H1 (cell line): ENCODE measurements at regions not wholly inside any gene's neighbourhood (a gene's known extent, or its start where the extent isn't known, plus 50 kb on each side); places are given as distances from the start of the nearest gene placed in this dataset.

Source experiments
- CTCF ChIA-PET: fragments of 300-600 bp; sonication (Branson Sonifier 250); formaldehyde crosslinking; loops from one replicate; lab custom pipeline; 2021; ENCODE audit not compliant: partially characterized antibody; lab: Charles Lee
- POLR2A ChIA-PET: fragments of 300-600 bp; sonication (Branson Sonifier 250); formaldehyde crosslinking; loops from one replicate; lab custom pipeline; 2021; ENCODE audit warnings: inconsistent platforms; ENCODE audit not compliant: partially characterized antibody; lab: Charles Lee
- DNase-seq, 2 experiments: peaks; one replicate each; pipeline versions ENCODE4 v3.0.0 to v3.0.0-alpha.2; 2010 to 2022; ENCODE audit warnings: low spot score in 2 of 2, low read depth in 1 of 2, mixed read lengths in 1 of 2
- FAIRE-seq: peaks from 2 replicates; lab custom pipeline; 2011; peaks lifted over from hg19 to GRCh38; lab: Jason Lieb, UNC
- H2AFZ ChIP-seq: 2 replicates; pipeline ENCODE4 v1.8.1; 2012; ENCODE audit warnings: low read length, inconsistent platforms
- H2AK5ac ChIP-seq: 2 replicates; pipeline ENCODE4 v1.6.1; 2013; ENCODE audit warnings: low read depth, low read length
- H2BK120ac ChIP-seq: replicated peaks from 2 replicates; pipeline ENCODE3; 2013; ENCODE audit warnings: low read depth, low read length, inconsistent platforms
- H2BK12ac ChIP-seq: 2 replicates; pipeline ENCODE4 v1.6.1; 2013; ENCODE audit warnings: low read depth, low read length
- H2BK15ac ChIP-seq: 2 replicates; pipeline ENCODE4 v1.6.1; 2013; ENCODE audit warnings: low read length
- H2BK20ac ChIP-seq: 2 replicates; pipeline ENCODE4 v1.6.1; 2013; ENCODE audit warnings: low read length
- H2BK5ac ChIP-seq: 2 replicates; pipeline ENCODE4 v1.6.1; 2013; ENCODE audit warnings: low read depth, low read length
- H3K14ac ChIP-seq: 2 replicates; pipeline ENCODE4 v1.6.1; 2013; ENCODE audit warnings: inconsistent platforms; ENCODE audit not compliant: insufficient read length
- H3K18ac ChIP-seq: 2 replicates; pipeline ENCODE4 v1.6.1; 2013; ENCODE audit warnings: low read length; ENCODE audit errors: extremely low read depth
- H3K23ac ChIP-seq: 2 replicates; pipeline ENCODE4 v1.6.1; 2013; ENCODE audit warnings: inconsistent platforms; ENCODE audit not compliant: insufficient read length
- H3K23me2 ChIP-seq: 2 replicates; pipeline ENCODE4 v1.6.1; 2013; ENCODE audit warnings: low read depth, low read length
- H3K27ac ChIP-seq: 2 replicates; pipeline ENCODE4 v1.6.1; 2011; ENCODE audit warnings: low read depth, low read length, inconsistent platforms
- H3K27me3 ChIP-seq, 4 experiments: replicated peaks in 1 of 4; 1 replicate in 1 of 4; 2 replicates in 3 of 4; pipeline versions ENCODE4 v1.6.1 to v1.8.1; 2011 to 2013; ENCODE audit warnings: low read length in 3 of 4, mild to moderate bottlenecking in 3 of 4, inconsistent platforms in 2 of 4, mixed read lengths in 2 of 4, moderate library complexity in 1 of 4; ENCODE audit not compliant: control insufficient read depth in 3 of 4, insufficient read depth in 3 of 4; ENCODE audit errors: extremely low read depth in 1 of 4
- H3K36me3 ChIP-seq, 4 experiments: 2 replicates each; pipeline versions ENCODE4 v1.6.1 to v1.8.1; 2011 to 2013; ENCODE audit warnings: mild to moderate bottlenecking in 4 of 4, low read length in 3 of 4, moderate library complexity in 2 of 4, control low read depth in 1 of 4, inconsistent platforms in 1 of 4; ENCODE audit not compliant: insufficient read depth in 4 of 4, control insufficient read depth in 2 of 4
- H3K4ac ChIP-seq: replicated peaks from 2 replicates; pipeline ENCODE3; 2013; ENCODE audit warnings: low read length, low read depth, mixed read lengths, inconsistent platforms; ENCODE audit not compliant: insufficient read length
- H3K4me1 ChIP-seq, 4 experiments: replicated peaks in 1 of 4; 1 replicate in 1 of 4; 2 replicates in 3 of 4; pipeline versions ENCODE4 v1.6.1 to v1.8.1; 2011 to 2013; ENCODE audit warnings: low read length in 3 of 4, inconsistent platforms in 2 of 4, mixed read lengths in 1 of 4; ENCODE audit not compliant: insufficient read depth in 4 of 4, control insufficient read depth in 3 of 4
- H3K4me2 ChIP-seq, 2 experiments: 2 replicates each; pipeline versions ENCODE4 v1.6.1 to v1.8.1; 2011 to 2013; ENCODE audit warnings: low read depth in 2 of 2, low read length in 2 of 2, control low read depth in 1 of 2, inconsistent platforms in 1 of 2, mild to moderate bottlenecking in 1 of 2; ENCODE audit not compliant: insufficient read depth in 1 of 2
- H3K4me3 ChIP-seq, 4 experiments: fragments of 200-600, 300-600 bp in 1 of 4; sonication (generic), shearing (Covaris generic), sonication (Bioruptor Twin) in 1 of 4; 2 replicates each; pipeline versions ENCODE4 v1.5.1 to v1.8.1; 2011 to 2016; ENCODE audit warnings: low read length in 4 of 4, low read depth in 3 of 4, control low read depth in 2 of 4, inconsistent platforms in 2 of 4, mild to moderate bottlenecking in 2 of 4, mixed read lengths in 1 of 4, moderate library complexity in 1 of 4; ENCODE audit not compliant: insufficient read depth in 2 of 4; ENCODE audit errors: extremely low read depth in 1 of 4
- H3K56ac ChIP-seq: replicated peaks from 2 replicates; pipeline ENCODE3; 2013; ENCODE audit warnings: low read depth, mild to moderate bottlenecking, mixed read lengths, low read length, inconsistent platforms; ENCODE audit not compliant: insufficient read length
- H3K79me1 ChIP-seq: 2 replicates; pipeline ENCODE4 v1.6.1; 2013; ENCODE audit warnings: low read depth, low read length, control low read depth
- H3K79me2 ChIP-seq, 2 experiments: 2 replicates each; pipeline versions ENCODE4 v1.6.1 to v1.8.1; 2012 to 2013; ENCODE audit warnings: low read length in 2 of 2, mild to moderate bottlenecking in 2 of 2, inconsistent platforms in 1 of 2; ENCODE audit not compliant: insufficient read depth in 2 of 2, control insufficient read depth in 1 of 2
- H3K9ac ChIP-seq, 4 experiments: replicated peaks in 1 of 4; 1 replicate in 1 of 4; 2 replicates in 3 of 4; pipeline versions ENCODE4 v1.6.1 to v1.8.1; 2011 to 2013; ENCODE audit warnings: low read depth in 3 of 4, low read length in 3 of 4, control low read depth in 2 of 4, mild to moderate bottlenecking in 2 of 4, moderate library complexity in 2 of 4, inconsistent platforms in 1 of 4; ENCODE audit errors: extremely low read depth in 1 of 4
- H3K9me3 ChIP-seq, 2 experiments: 2 replicates each; pipeline versions ENCODE4 v1.6.1 to v1.8.1; 2012 to 2013; ENCODE audit warnings: mild to moderate bottlenecking in 2 of 2, moderate library complexity in 2 of 2, control low read depth in 1 of 2, inconsistent platforms in 1 of 2, low read depth in 1 of 2, low read length in 1 of 2, mixed read lengths in 1 of 2; ENCODE audit not compliant: insufficient read depth in 2 of 2
- H4K20me1 ChIP-seq, 2 experiments: replicated peaks in 1 of 2; 2 replicates each; pipeline versions ENCODE3 to v1.8.1; 2011 to 2013; ENCODE audit warnings: inconsistent platforms in 2 of 2, low read length in 2 of 2, mild to moderate bottlenecking in 1 of 2; ENCODE audit not compliant: insufficient read depth in 2 of 2, control insufficient read depth in 1 of 2
- H4K5ac ChIP-seq: 2 replicates; pipeline ENCODE4 v1.6.1; 2013; ENCODE audit warnings: low read length, low read depth, mixed read lengths, inconsistent platforms; ENCODE audit not compliant: insufficient read length
- H4K8ac ChIP-seq: 2 replicates; pipeline ENCODE4 v1.8.0; 2013; ENCODE audit warnings: mild to moderate bottlenecking, moderate library complexity, low read length, inconsistent platforms; ENCODE audit not compliant: insufficient read depth; ENCODE audit errors: extremely low read depth
- H4K91ac ChIP-seq: replicated peaks from 2 replicates; pipeline ENCODE3; 2013; ENCODE audit warnings: low read length, mixed read lengths, inconsistent platforms; ENCODE audit not compliant: insufficient read length
- CHD1 ChIP-seq: IDR thresholded peaks from 2 replicates; pipeline ENCODE4 v1.6.1; 2012; ENCODE audit warnings: low read depth, low read length, improper control_type of control experiment
- CHD2 ChIP-seq: IDR thresholded peaks from 2 replicates; pipeline ENCODE4 v1.6.1; 2012; ENCODE audit warnings: low read length, improper control_type of control experiment
- MAFK ChIP-seq: IDR thresholded peaks from 2 replicates; pipeline ENCODE4 v1.6.1; 2012; ENCODE audit warnings: low read depth, mild to moderate bottlenecking, improper control_type of control experiment, low read length
- POLR2AphosphoS5 ChIP-seq: IDR thresholded peaks from 2 replicates; pipeline ENCODE4 v1.6.1; 2011; ENCODE audit warnings: low read depth, low read length
- RNF2 ChIP-seq: fragments of 200-900, 300-1000 bp; sonication (generic); IDR thresholded peaks from 2 replicates; pipeline ENCODE4 v1.7.1; 2016; ENCODE audit warnings: borderline replicate concordance, low read depth, mild to moderate bottlenecking, antibody characterized with exemption, low read length; ENCODE audit not compliant: poor library complexity, severe bottlenecking; ENCODE audit errors: missing control alignments
- TAF1 ChIP-seq: IDR thresholded peaks from 2 replicates; pipeline ENCODE4 v1.6.1; 2011; ENCODE audit warnings: mild to moderate bottlenecking, low read depth, low read length
- TF ChIP-seq, protein P1 (sequence below): IDR thresholded peaks from 2 replicates; pipeline ENCODE4 v1.6.1; 2012; ENCODE audit warnings: low read length, inconsistent platforms

DNA sequence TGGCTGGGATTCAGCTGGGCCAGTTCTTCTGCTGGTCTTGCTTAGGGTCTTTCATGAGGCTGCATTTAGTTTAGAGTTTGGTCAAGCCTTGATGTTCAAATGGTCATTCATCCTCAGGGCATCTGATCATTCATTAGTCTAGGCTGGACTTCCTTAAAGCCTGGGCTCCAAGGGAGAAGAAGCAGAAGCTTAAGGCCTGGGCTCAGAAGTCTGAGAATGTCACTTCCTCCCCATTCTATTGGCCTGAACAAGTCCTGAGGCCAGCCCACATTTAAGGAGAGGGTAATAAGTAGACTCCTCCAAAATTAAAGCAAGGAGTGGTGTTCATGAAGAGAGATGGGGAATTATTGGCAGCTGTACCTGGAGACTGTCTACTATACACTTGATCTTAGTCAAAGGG is 193.2 kb upstream of the HABP2 start:
- H3K4ac ChIP-seq = no peak overlapping the region
- no peak overlapping the region for H2AFZ ChIP-seq
- no peak overlapping the region for H3K23ac ChIP-seq
- no peak overlapping the region for H3K56ac ChIP-seq
- H3K27ac ChIP-seq = no peak overlapping the region
- TF ChIP-seq CHD2 (no peak), POLR2AphosphoS5 (no peak), CHD1 (no peak), MAFK (no peak), TAF1 (no peak), RNF2 (no peak)
- TF ChIP-seq, protein P1, sequence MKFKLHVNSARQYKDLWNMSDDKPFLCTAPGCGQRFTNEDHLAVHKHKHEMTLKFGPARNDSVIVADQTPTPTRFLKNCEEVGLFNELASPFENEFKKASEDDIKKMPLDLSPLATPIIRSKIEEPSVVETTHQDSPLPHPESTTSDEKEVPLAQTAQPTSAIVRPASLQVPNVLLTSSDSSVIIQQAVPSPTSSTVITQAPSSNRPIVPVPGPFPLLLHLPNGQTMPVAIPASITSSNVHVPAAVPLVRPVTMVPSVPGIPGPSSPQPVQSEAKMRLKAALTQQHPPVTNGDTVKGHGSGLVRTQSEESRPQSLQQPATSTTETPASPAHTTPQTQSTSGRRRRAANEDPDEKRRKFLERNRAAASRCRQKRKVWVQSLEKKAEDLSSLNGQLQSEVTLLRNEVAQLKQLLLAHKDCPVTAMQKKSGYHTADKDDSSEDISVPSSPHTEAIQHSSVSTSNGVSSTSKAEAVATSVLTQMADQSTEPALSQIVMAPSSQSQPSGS = no peak
- H3K4me2 ChIP-seq = no peak overlapping the region
- POLR2A ChIA-PET = no interaction called here
- H2AK5ac ChIP-seq = no peak overlapping the region
- no peaks in the 10 kb centered on the region for H3K9me3 ChIP-seq
- no peaks in the 10 kb centered on the region for H4K20me1 ChIP-seq
- H3K9ac ChIP-seq = no peak overlapping the region; a peak in 1 of 7 replicates
- H2BK12ac ChIP-seq = no peak overlapping the region
- no peak overlapping the region for H2BK120ac ChIP-seq
- no peak overlapping the region for H3K14ac ChIP-seq
- no peak overlapping the region for H4K91ac ChIP-seq
- H3K79me1 ChIP-seq = no peaks in the 10 kb centered on the region
- DNase-seq = no peak
- H3K4me1 ChIP-seq = no peaks in the 10 kb centered on the region
- H3K79me2 ChIP-seq = no peaks in the 10 kb centered on the region
- H3K23me2 ChIP-seq = no peaks in the 10 kb centered on the region
- no peaks in the 10 kb centered on the region; a peak in 1 of 7 replicates for H3K27me3 ChIP-seq
- H3K4me3 ChIP-seq = no peak overlapping the region
- no peak overlapping the region for H4K8ac ChIP-seq
- no peak overlapping the region for H4K5ac ChIP-seq
- no peak overlapping the region for H3K18ac ChIP-seq
- H2BK20ac ChIP-seq = no peak overlapping the region
- no peaks in the 10 kb centered on the region for H3K36me3 ChIP-seq
- CTCF ChIA-PET = interaction anchor here (0.9 to 2.0 kb wide), 4 partner anchors 16 to 165 kb away, joined by 3 to 6 read pairs (median 4); no protein-coding TSS in a partner anchor
- no peak overlapping the region for H2BK15ac ChIP-seq
- H2BK5ac ChIP-seq = no peak overlapping the region
- FAIRE-seq = no peak
